Duodenal mucosa (tissue), 2 donors: ENCODE measurements at regions not wholly inside any gene's neighbourhood (a gene's known extent, or its start where the extent isn't known, plus 50 kb on each side); places are given as distances from the start of the nearest gene placed in this dataset.

Source experiments
- H3K27ac ChIP-seq: one replicate; pipeline ENCODE4 v1.7.0; 2013; ENCODE audit warnings: low read depth, low read length
- H3K27me3 ChIP-seq, 2 donors: one replicate each; pipeline ENCODE4 v1.7.0; 2013; ENCODE audit warnings: low read length in 2 of 2, control low read depth in 1 of 2; ENCODE audit not compliant: insufficient read depth in 2 of 2, control insufficient read depth in 1 of 2
- H3K36me3 ChIP-seq, 2 donors: one replicate each; pipeline ENCODE4 v1.7.0; 2013; ENCODE audit warnings: low read length in 2 of 2, control low read depth in 1 of 2; ENCODE audit not compliant: insufficient read depth in 2 of 2, control insufficient read depth in 1 of 2
- H3K4me1 ChIP-seq, 2 donors: one replicate each; pipeline ENCODE4 v1.7.0; 2013; ENCODE audit warnings: low read length in 2 of 2, control low read depth in 1 of 2; ENCODE audit not compliant: insufficient read depth in 2 of 2, control insufficient read depth in 1 of 2
- H3K4me3 ChIP-seq, 2 donors: one replicate each; pipeline ENCODE4 v1.7.0; 2013; ENCODE audit warnings: low read length in 2 of 2, low read depth in 1 of 2
- H3K9ac ChIP-seq, 2 donors: one replicate each; pipeline ENCODE4 v1.7.0; 2013; ENCODE audit warnings: low read length in 2 of 2, low read depth in 1 of 2
- H3K9me3 ChIP-seq, 2 donors: one replicate each; pipeline ENCODE4 v1.7.0; 2013; ENCODE audit warnings: low read length in 2 of 2, control low read depth in 1 of 2; ENCODE audit not compliant: control insufficient read depth in 1 of 2

GRCh38 chr15:77684341-77685081, 51.8 kb upstream of the LINGO1 start:
- H3K9ac ChIP-seq = no peak overlapping the region
- H3K36me3 ChIP-seq = no peaks in the 10 kb centered on the region
- no peaks in the 10 kb centered on the region for H3K4me1 ChIP-seq
- peaks cover 2 to 8% of the 10 kb centered on the region in 2 donors for H3K27me3 ChIP-seq
- no peak overlapping the region for H3K4me3 ChIP-seq
- H3K27ac ChIP-seq = no peak overlapping the region
- no peaks in the 10 kb centered on the region for H3K9me3 ChIP-seq

GRCh38 chr15:77682564-77682963, 49.9 kb upstream of the LINGO1 start:
- H3K9me3 ChIP-seq = no peaks in the 10 kb centered on the region
- H3K27me3 ChIP-seq = peaks cover 2 to 10% of the 10 kb centered on the region in 2 donors
- no peak overlapping the region for H3K9ac ChIP-seq
- H3K27ac ChIP-seq = no peak overlapping the region
- no peaks in the 10 kb centered on the region for H3K36me3 ChIP-seq
- H3K4me3 ChIP-seq = no peak overlapping the region
- no peaks in the 10 kb centered on the region for H3K4me1 ChIP-seq
